Astrocyte (in vitro differentiated cells and primary cell): ENCODE measurements at regions not wholly inside any gene's neighbourhood (a gene's known extent, or its start where the extent isn't known, plus 50 kb on each side); places are given as distances from the start of the nearest gene placed in this dataset.
"Not testable (repeated sequence)": the region's sequence is repeated elsewhere in the genome, so short reads cannot be mapped to it uniquely, and the experiment has no call there.

Experiments used
- DNase-seq: peaks from one replicate; pipeline ENCODE4 v3.0.0-alpha.2; 2010; ENCODE audit warnings: low read depth
- FAIRE-seq: peaks from 2 replicates; lab custom pipeline; 2011; peaks lifted over from hg19 to GRCh38; lab: Jason Lieb, UNC
- H2AFZ ChIP-seq: 2 replicates; pipeline ENCODE4 v1.6.0; 2012; ENCODE audit warnings: low read depth, low read length, inconsistent platforms
- H3K27ac ChIP-seq: 2 replicates; pipeline ENCODE4 v1.5.1; 2011; ENCODE audit warnings: low read depth, low read length, inconsistent platforms
- H3K27me3 ChIP-seq: 2 replicates; pipeline ENCODE4 v1.6.0; 2011; ENCODE audit warnings: low read length, inconsistent platforms; ENCODE audit not compliant: insufficient read depth
- H3K36me3 ChIP-seq: 2 replicates; pipeline ENCODE4 v1.5.1; 2011; ENCODE audit warnings: low read length, inconsistent platforms; ENCODE audit not compliant: insufficient read depth
- H3K4me1 ChIP-seq: 2 replicates; pipeline ENCODE4 v1.5.1; 2011; ENCODE audit warnings: low read length, inconsistent platforms; ENCODE audit not compliant: insufficient read depth
- H3K4me2 ChIP-seq: 2 replicates; pipeline ENCODE4 v1.6.0; 2012; ENCODE audit warnings: low read length, inconsistent platforms
- H3K4me3 ChIP-seq: 2 replicates; pipeline ENCODE4 v1.5.1; 2011; ENCODE audit warnings: low read depth, mild to moderate bottlenecking, low read length, inconsistent platforms; ENCODE audit not compliant: insufficient read depth
- H3K79me2 ChIP-seq: 2 replicates; pipeline ENCODE4 v1.6.0; 2012; ENCODE audit warnings: mild to moderate bottlenecking, low read length, inconsistent platforms; ENCODE audit not compliant: insufficient read depth
- H3K9ac ChIP-seq: 2 replicates; pipeline ENCODE4 v1.6.0; 2012; ENCODE audit warnings: mild to moderate bottlenecking, low read length, inconsistent platforms
- H3K9me3 ChIP-seq: 2 replicates; pipeline ENCODE4 v1.5.1; 2012; ENCODE audit warnings: low read depth, mild to moderate bottlenecking, low read length, inconsistent platforms; ENCODE audit not compliant: insufficient read depth
- H4K20me1 ChIP-seq: 2 replicates; pipeline ENCODE4 v1.6.0; 2012; ENCODE audit warnings: low read length, inconsistent platforms; ENCODE audit not compliant: insufficient read depth
- H3K27ac Mint-ChIP-seq: one replicate; pipeline ENCODE4 v1.8.0; 2021; ENCODE audit warnings: mild to moderate bottlenecking, mixed read lengths; ENCODE audit not compliant: unreplicated experiment
- H3K27me3 Mint-ChIP-seq: one replicate; pipeline ENCODE4 v1.8.0; 2021; ENCODE audit warnings: low read depth, mixed read lengths; ENCODE audit not compliant: unreplicated experiment
- H3K36me3 Mint-ChIP-seq: one replicate; pipeline ENCODE4 v1.8.0; 2021; ENCODE audit warnings: low read depth, mixed read lengths; ENCODE audit not compliant: unreplicated experiment
- H3K4me1 Mint-ChIP-seq: one replicate; pipeline ENCODE4 v1.8.0; 2021; ENCODE audit warnings: low read depth, mixed read lengths; ENCODE audit not compliant: unreplicated experiment
- H3K4me3 Mint-ChIP-seq: one replicate; pipeline ENCODE4 v1.8.0; 2021; ENCODE audit warnings: mild to moderate bottlenecking, moderate library complexity, mixed read lengths; ENCODE audit not compliant: unreplicated experiment
- H3K9me3 Mint-ChIP-seq: one replicate; pipeline ENCODE4 v1.8.0; 2021; ENCODE audit warnings: mild to moderate bottlenecking, mixed read lengths; ENCODE audit not compliant: unreplicated experiment
- CTCF ChIP-seq: IDR thresholded peaks from 2 replicates; pipeline ENCODE4 v1.5.1; 2011; ENCODE audit warnings: low read depth, mild to moderate bottlenecking, inconsistent platforms, low read length, moderate library complexity; ENCODE audit not compliant: insufficient read depth
- EZH2 ChIP-seq: IDR thresholded peaks from 2 replicates; pipeline ENCODE4 v1.6.1; 2012; ENCODE audit warnings: mild to moderate bottlenecking, low read length, inconsistent platforms; ENCODE audit not compliant: insufficient read depth

- H3K4me1 ChIP-seq: no peaks in the 10 kb centered on the region
- no peaks in the 10 kb centered on the region for H3K36me3 ChIP-seq
- DNase-seq: no peak
- H3K27ac ChIP-seq: no peak overlapping the region
- H3K4me3 ChIP-seq: no peak overlapping the region
- H3K4me3 Mint-ChIP-seq: no peak overlapping the region
- FAIRE-seq: no peak
- no peaks in the 10 kb centered on the region for H3K36me3 Mint-ChIP-seq
- H4K20me1 ChIP-seq: no peaks in the 10 kb centered on the region
- no peaks in the 10 kb centered on the region for H3K9me3 ChIP-seq
- no peak for TF ChIP-seq EZH2
- TF ChIP-seq CTCF: no peak
- H3K4me2 ChIP-seq: no peak overlapping the region
- H3K27me3 ChIP-seq: no peaks in the 10 kb centered on the region
- no peaks in the 10 kb centered on the region for H3K9me3 Mint-ChIP-seq
- H3K27ac Mint-ChIP-seq: no peak overlapping the region
- no peaks in the 10 kb centered on the region for H3K27me3 Mint-ChIP-seq
- H3K4me1 Mint-ChIP-seq: no peaks in the 10 kb centered on the region
- H3K79me2 ChIP-seq: no peaks in the 10 kb centered on the region
- H3K9ac ChIP-seq: no peak overlapping the region
- no peak overlapping the region for H2AFZ ChIP-seq
Observed at GRCh38 chr14:41229824-41230223, 376.9 kb upstream of the LRFN5 start.

- no peaks in the 10 kb centered on the region for H3K36me3 ChIP-seq
- FAIRE-seq: no peak
- Mint-ChIP-seq H3K4me3 (no peak overlapping the region), H3K9me3 (no peaks in the 10 kb centered on the region), H3K36me3 (no peaks in the 10 kb centered on the region), H3K27me3 (no peaks in the 10 kb centered on the region), H3K27ac (no peak overlapping the region), H3K4me1 (no peaks in the 10 kb centered on the region)
- H4K20me1 ChIP-seq: no peaks in the 10 kb centered on the region
- no peaks in the 10 kb centered on the region for H3K4me1 ChIP-seq
- H2AFZ ChIP-seq: no peak overlapping the region
- no peaks in the 10 kb centered on the region for H3K9me3 ChIP-seq
- no peak overlapping the region for H3K9ac ChIP-seq
- H3K4me2 ChIP-seq: no peak overlapping the region
- no peak overlapping the region for H3K4me3 ChIP-seq
- H3K79me2 ChIP-seq: no peaks in the 10 kb centered on the region
- TF ChIP-seq EZH2 (no peak), CTCF (no peak)
- no peak for DNase-seq
- H3K27me3 ChIP-seq: no peaks in the 10 kb centered on the region
- no peak overlapping the region for H3K27ac ChIP-seq
Observed at GRCh38 chr14:41225433-41225832, 381.2 kb upstream of the LRFN5 start.

- H3K27me3 Mint-ChIP-seq: no peaks in the 10 kb centered on the region
- no peak overlapping the region for H3K4me3 Mint-ChIP-seq
- Histone ChIP-seq H3K27ac (no peak overlapping the region), H3K4me1 (no peaks in the 10 kb centered on the region), H3K79me2 (no peaks in the 10 kb centered on the region), H3K4me3 (no peak overlapping the region), H3K9me3 (no peaks in the 10 kb centered on the region), H3K4me2 (no peak overlapping the region), H3K27me3 (no peaks in the 10 kb centered on the region), H4K20me1 (no peaks in the 10 kb centered on the region), H3K36me3 (no peaks in the 10 kb centered on the region), H3K9ac (no peak overlapping the region), H2AFZ (no peak overlapping the region)
- DNase-seq (no peak), FAIRE-seq (no peak)
- H3K27ac Mint-ChIP-seq: no peak overlapping the region
- no peak for TF ChIP-seq CTCF
- TF ChIP-seq EZH2: no peak
- no peaks in the 10 kb centered on the region for H3K4me1 Mint-ChIP-seq
- no peaks in the 10 kb centered on the region for H3K36me3 Mint-ChIP-seq
- H3K9me3 Mint-ChIP-seq: peaks cover 3% of the 10 kb centered on the region
Observed at GRCh38 chr14:41222581-41222980, 384.1 kb upstream of the LRFN5 start.

GRCh38 chr14:41214978-41215377 is 391.7 kb upstream of the LRFN5 start:
- H3K27ac ChIP-seq, H3K4me1 ChIP-seq, H3K27me3 ChIP-seq, H3K4me3 ChIP-seq, H3K9me3 Mint-ChIP-seq, H3K4me3 Mint-ChIP-seq, H3K27ac Mint-ChIP-seq, H3K27me3 Mint-ChIP-seq, H3K4me2 ChIP-seq, H3K36me3 ChIP-seq, H3K36me3 Mint-ChIP-seq, H2AFZ ChIP-seq, H4K20me1 ChIP-seq, H3K9ac ChIP-seq, H3K9me3 ChIP-seq, FAIRE-seq, H3K79me2 ChIP-seq, H3K4me1 Mint-ChIP-seq, DNase-seq: not testable (repeated sequence)
